ENCODE measurements at regions not wholly inside any gene's neighbourhood (a gene's known extent, or its start where the extent isn't known, plus 50 kb on each side); places are given as distances from the start of the nearest gene placed in this dataset.
"Not testable (repeated sequence)": the region's sequence is repeated elsewhere in the genome, so short reads cannot be mapped to it uniquely, and the experiment has no call there.

- DNase-seq: no peak
- in situ Hi-C loops (cut with HindIII; ENCODE audit: low pct_ligation_motif_present, low pct_unique_long_range_greater_than_20kb, low sequenced_read_pairs): no loop called here
These were observed 52.3 kb downstream of the MRPL57 start for GRCh38 chr13:21228738-21229137.

- no peak for DNase-seq
- in situ Hi-C loops (cut with HindIII; ENCODE audit: low pct_ligation_motif_present, low pct_unique_long_range_greater_than_20kb, low sequenced_read_pairs): no loop called here
These were observed 53.0 kb downstream of the MRPL57 start for GRCh38 chr13:21229241-21230024.

GRCh38 chr13:21230516-21230915, 54.1 kb downstream of the MRPL57 start:
- in situ Hi-C loops (cut with HindIII; ENCODE audit: low pct_ligation_motif_present, low pct_unique_long_range_greater_than_20kb, low sequenced_read_pairs): no loop called here
- DNase-seq: no peak

GRCh38 chr13:21231426-21231940, 55.0 kb downstream of the MRPL57 start:
- DNase-seq: no peak

GRCh38 chr13:21232196-21232595, 55.7 kb downstream of the MRPL57 start:
- in situ Hi-C loops (cut with HindIII; ENCODE audit: low pct_ligation_motif_present, low pct_unique_long_range_greater_than_20kb, low sequenced_read_pairs): no loop called here
- no peak for DNase-seq

More at GRCh38 chr13:21231426-21231940, 55.0 kb downstream of the MRPL57 start:
- in situ Hi-C loops (cut with HindIII; ENCODE audit: low pct_ligation_motif_present, low pct_unique_long_range_greater_than_20kb, low sequenced_read_pairs): no loop called here

DNA sequence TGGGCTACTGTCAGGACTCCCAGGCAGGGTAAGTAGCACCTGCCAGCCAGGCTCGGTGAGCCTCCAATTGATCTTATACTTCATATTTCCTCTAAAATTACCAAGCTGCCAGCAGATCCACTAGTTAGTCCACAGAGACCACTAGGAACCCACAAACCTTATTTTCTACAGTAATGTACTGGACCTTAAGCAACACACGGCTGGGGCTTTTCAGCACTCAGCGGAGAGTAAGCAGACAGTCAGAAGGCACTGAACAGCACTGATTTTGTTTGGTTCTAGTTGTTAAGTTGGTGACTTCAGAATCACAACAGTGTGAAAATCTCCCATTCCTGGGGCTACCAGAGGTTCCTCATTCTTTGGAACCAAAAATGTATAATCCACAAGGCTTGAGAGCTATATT, 56.1 kb downstream of the MRPL57 start:
- DNase-seq: no peak
- in situ Hi-C loops (cut with HindIII; ENCODE audit: low pct_ligation_motif_present, low pct_unique_long_range_greater_than_20kb, low sequenced_read_pairs): no loop called here

- in situ Hi-C loops (cut with HindIII; ENCODE audit: low pct_ligation_motif_present, low pct_unique_long_range_greater_than_20kb, low sequenced_read_pairs): no loop called here
- no peak for DNase-seq
These were observed 56.6 kb downstream of the MRPL57 start for GRCh38 chr13:21233086-21233485.

DNA sequence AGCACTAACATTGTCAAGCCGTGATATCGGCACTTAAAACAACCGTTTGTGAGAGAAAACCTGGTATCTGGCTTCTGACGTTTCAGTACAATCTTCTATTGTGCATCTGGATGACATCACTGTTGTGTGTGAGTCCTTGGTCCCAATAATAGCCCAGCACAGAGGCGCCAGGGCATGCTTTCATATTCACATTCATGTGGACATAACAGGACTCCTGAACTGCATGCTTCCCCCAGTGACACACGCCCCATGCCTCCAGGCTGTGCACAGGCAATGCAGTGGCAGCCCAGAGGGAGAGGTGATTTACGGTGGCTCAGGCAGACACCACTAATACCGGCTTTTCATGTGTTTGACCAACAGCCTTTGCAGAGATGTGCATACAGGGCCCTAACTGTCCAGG, 58.1 kb downstream of the MRPL57 start:
- in situ Hi-C loops (cut with HindIII; ENCODE audit: low pct_ligation_motif_present, low pct_unique_long_range_greater_than_20kb, low sequenced_read_pairs): no loop called here
- no peak for DNase-seq

- in situ Hi-C loops (cut with HindIII; ENCODE audit: low pct_ligation_motif_present, low pct_unique_long_range_greater_than_20kb, low sequenced_read_pairs): no loop called here
These were observed 58.7 kb downstream of the MRPL57 start for GRCh38 chr13:21235174-21235573.

DNA sequence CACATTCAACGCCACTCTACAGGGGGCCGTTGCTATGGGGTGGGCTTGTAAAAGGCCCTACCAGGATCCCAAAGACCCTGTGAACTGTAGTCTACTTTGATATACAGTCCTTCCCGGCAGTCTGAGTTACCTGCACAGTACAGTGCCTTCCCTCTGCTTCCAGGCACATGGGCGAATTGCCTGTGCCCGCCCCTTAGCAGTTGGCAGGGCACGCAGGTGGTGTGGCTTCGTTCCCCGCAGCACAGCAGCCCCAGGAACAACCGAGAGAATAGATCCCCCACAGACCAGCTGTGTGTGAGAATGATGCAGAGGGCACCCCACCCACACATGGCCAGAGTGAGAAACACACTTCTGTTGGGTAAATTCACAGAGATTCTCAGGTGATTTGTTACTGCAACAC, 60.6 kb downstream of the MRPL57 start:
- in situ Hi-C loops (cut with HindIII; ENCODE audit: low pct_ligation_motif_present, low pct_unique_long_range_greater_than_20kb, low sequenced_read_pairs): no loop called here
- DNase-seq: no peak

More at GRCh38 chr13:21235174-21235573, 58.7 kb downstream of the MRPL57 start:
- no peak for DNase-seq

- in situ Hi-C loops (cut with HindIII; ENCODE audit: low pct_ligation_motif_present, low pct_unique_long_range_greater_than_20kb, low sequenced_read_pairs): no loop called here
- no peak for DNase-seq
These were observed 61.8 kb downstream of the MRPL57 start for GRCh38 chr13:21238267-21238666.

DNA sequence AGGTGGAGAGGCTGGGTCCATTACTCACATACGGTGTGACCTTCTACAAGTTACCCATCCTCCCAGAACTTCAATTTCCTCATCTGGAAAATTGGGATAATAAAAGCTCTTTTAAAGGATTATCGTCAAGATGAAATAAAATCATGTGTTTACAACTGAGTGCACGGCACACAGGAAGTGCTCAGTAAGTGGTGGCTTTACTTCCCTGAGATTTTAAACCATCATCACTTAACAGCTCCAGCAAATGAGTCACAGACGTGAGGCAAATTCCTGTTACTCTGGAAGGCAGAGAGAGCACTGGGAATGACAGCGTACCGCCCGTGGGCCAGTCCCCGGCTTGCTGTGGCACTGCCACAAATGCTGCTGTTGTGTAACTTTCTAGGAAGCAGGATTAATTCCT, 64.1 kb downstream of the MRPL57 start:
- no peak for DNase-seq
- in situ Hi-C loops (cut with HindIII; ENCODE audit: low pct_ligation_motif_present, low pct_unique_long_range_greater_than_20kb, low sequenced_read_pairs): no loop called here

DNA sequence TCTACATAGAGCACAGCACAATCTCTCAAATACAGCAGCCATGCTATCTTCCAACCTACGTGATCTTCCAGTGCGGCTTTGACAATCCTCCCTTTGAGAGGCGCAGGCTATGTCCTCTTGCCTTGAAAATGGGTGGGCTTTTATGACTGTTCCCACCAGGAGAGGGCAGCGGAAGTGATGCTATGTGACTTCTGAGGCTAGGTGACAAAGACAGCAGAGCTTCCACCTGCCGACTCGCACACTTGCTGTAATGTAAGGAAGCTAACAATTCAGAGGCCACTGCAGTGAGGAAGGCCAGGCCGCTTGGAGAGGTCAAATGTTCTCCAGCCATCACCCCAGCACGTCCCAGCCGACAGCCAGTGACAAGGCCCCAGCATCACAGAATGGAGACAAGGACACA, 65.8 kb downstream of the MRPL57 start:
- in situ Hi-C loops (cut with HindIII; ENCODE audit: low pct_ligation_motif_present, low pct_unique_long_range_greater_than_20kb, low sequenced_read_pairs): no loop called here
- DNase-seq: no peak

- DNase-seq: no peak
These were observed 66.8 kb downstream of the MRPL57 start for GRCh38 chr13:21243045-21243897.

DNA sequence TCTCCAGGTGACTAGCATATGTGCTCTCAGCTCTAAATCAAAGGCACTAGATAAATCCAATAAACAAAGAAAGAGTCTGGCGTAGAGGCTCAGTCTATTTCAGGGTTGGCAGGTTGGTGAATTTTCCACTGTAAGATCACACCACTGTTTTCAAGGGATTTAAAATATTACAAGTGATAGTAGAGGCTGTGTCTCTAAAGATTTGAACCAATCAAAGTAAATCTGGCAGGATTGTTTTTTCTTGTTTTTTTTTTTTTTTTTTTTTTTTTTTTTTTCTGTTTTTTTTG, 67.4 kb downstream of the MRPL57 start:
- DNase-seq; in situ Hi-C loops (cut with HindIII; ENCODE audit: low pct_ligation_motif_present, low pct_unique_long_range_greater_than_20kb, low sequenced_read_pairs): not testable (repeated sequence)

More at GRCh38 chr13:21243045-21243897, 66.8 kb downstream of the MRPL57 start:
- in situ Hi-C loops (cut with HindIII; ENCODE audit: low pct_ligation_motif_present, low pct_unique_long_range_greater_than_20kb, low sequenced_read_pairs): no loop called here

GRCh38 chr13:21246761-21247452, 70.4 kb downstream of the MRPL57 start:
- no peak for DNase-seq
- in situ Hi-C loops (cut with HindIII; ENCODE audit: low pct_ligation_motif_present, low pct_unique_long_range_greater_than_20kb, low sequenced_read_pairs): no loop called here

GRCh38 chr13:21256351-21256761, 79.9 kb downstream of the MRPL57 start:
- in situ Hi-C loops (cut with HindIII; ENCODE audit: low pct_ligation_motif_present, low pct_unique_long_range_greater_than_20kb, low sequenced_read_pairs): no loop called here
- DNase-seq: no peak

DNA sequence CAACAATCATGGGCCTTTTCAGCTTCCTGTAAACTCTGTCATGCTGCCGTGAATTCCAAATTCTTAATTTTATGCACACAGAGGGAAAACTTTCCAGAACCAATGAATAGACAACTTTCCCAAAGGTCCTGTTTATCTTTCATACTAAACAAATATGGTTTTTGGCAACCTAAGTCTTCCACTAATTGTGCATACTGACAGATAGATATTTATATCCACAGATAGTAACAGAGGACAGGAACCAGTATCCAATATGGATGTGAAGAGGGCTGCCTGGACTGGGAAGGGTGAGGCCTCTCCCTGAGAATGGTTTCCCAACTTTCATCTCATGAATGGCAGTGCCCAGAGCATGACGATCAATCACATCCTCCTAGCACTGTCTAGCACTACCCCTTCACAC, 80.4 kb downstream of the MRPL57 start:
- in situ Hi-C loops (cut with HindIII; ENCODE audit: low pct_ligation_motif_present, low pct_unique_long_range_greater_than_20kb, low sequenced_read_pairs): no loop called here
- no peak for DNase-seq

All from ACHN (cell line).